ENCODE measurements at regions not wholly inside any gene's neighbourhood (a gene's known extent, or its start where the extent isn't known, plus 50 kb on each side); places are given as distances from the start of the nearest gene placed in this dataset.

DNA sequence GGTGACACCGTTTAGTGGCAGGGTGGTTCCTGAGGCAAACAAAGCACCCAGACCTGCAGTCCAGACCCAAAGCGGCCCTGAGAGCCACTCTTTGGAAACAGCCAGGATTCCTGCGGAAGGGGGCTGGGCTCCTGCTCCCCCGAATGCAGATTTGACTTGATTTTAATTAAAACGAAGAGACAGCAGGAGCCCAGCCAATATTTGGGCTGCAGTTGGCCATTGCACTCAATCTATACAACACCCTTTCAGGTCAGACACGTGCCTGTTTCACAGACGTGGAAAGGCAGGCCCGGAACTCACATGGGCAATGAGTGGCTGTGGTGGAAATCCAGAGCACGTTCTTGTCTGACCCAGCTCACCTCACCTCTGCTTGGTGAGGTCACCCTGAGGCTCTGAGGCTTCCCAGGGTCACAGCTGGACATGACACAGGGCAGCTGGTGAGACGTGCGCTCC, 122.4 kb downstream of the NDUFA10 start:
- TF ChIP-seq POLR2A (IDR thresholded peaks at IDR 0.05; ENCODE audit: low read depth, low read length) = no peak
- no peak for TF ChIP-seq EZH2 (IDR thresholded peaks at IDR 0.05; ENCODE audit: borderline replicate concordance, low read depth, low read length, severe bottlenecking)
- TF ChIP-seq JUN (IDR thresholded peaks at IDR 0.05; ENCODE audit: borderline replicate concordance, insufficient read depth, insufficient read length, low read depth) = no peak
- TF ChIP-seq, protein P1, sequence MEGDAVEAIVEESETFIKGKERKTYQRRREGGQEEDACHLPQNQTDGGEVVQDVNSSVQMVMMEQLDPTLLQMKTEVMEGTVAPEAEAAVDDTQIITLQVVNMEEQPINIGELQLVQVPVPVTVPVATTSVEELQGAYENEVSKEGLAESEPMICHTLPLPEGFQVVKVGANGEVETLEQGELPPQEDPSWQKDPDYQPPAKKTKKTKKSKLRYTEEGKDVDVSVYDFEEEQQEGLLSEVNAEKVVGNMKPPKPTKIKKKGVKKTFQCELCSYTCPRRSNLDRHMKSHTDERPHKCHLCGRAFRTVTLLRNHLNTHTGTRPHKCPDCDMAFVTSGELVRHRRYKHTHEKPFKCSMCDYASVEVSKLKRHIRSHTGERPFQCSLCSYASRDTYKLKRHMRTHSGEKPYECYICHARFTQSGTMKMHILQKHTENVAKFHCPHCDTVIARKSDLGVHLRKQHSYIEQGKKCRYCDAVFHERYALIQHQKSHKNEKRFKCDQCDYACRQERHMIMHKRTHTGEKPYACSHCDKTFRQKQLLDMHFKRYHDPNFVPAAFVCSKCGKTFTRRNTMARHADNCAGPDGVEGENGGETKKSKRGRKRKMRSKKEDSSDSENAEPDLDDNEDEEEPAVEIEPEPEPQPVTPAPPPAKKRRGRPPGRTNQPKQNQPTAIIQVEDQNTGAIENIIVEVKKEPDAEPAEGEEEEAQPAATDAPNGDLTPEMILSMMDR (IDR thresholded peaks at IDR 0.05; ENCODE audit: extremely low read depth in 1 of 2, insufficient read depth in 1 of 2, low read depth in 1 of 2, low read length in 2 of 2) = no peak
- no peak for TF ChIP-seq POLR2AphosphoS5 (IDR thresholded peaks at IDR 0.05; ENCODE audit: insufficient read depth, low read depth, low read length)
